H9 (cell line): ENCODE measurements at regions not wholly inside any gene's neighbourhood (a gene's known extent, or its start where the extent isn't known, plus 50 kb on each side); places are given as distances from the start of the nearest gene placed in this dataset.

Experiments
- DNase-seq: peaks from one replicate; pipeline ENCODE4 v3.0.0-alpha.2; 2017
- H2AFZ ChIP-seq: one replicate; pipeline ENCODE4 v1.6.1; 2013; ENCODE audit warnings: mild to moderate bottlenecking, low read length, control low read depth, moderate library complexity
- H2AK5ac ChIP-seq: 2 replicates; pipeline ENCODE4 v1.6.1; 2013; ENCODE audit warnings: low read length, control low read depth, mixed read lengths; ENCODE audit not compliant: insufficient read length
- H2BK120ac ChIP-seq: one replicate; pipeline ENCODE4 v1.6.1; 2013; ENCODE audit warnings: low read depth, mild to moderate bottlenecking, low read length, control low read depth, inconsistent platforms; ENCODE audit not compliant: poor library complexity, severe bottlenecking
- H2BK12ac ChIP-seq: 2 replicates; pipeline ENCODE4 v1.6.1; 2013; ENCODE audit warnings: low read length, control low read depth, mixed read lengths, low read depth; ENCODE audit not compliant: insufficient read length
- H2BK15ac ChIP-seq: 2 replicates; pipeline ENCODE4 v1.6.1; 2013; ENCODE audit warnings: low read depth, low read length, control low read depth
- H2BK20ac ChIP-seq: one replicate; pipeline ENCODE4 v1.6.1; 2013; ENCODE audit warnings: low read depth, mild to moderate bottlenecking, low read length, control low read depth, inconsistent platforms; ENCODE audit not compliant: poor library complexity, severe bottlenecking
- H2BK5ac ChIP-seq: 2 replicates; pipeline ENCODE4 v1.6.1; 2013; ENCODE audit warnings: low read length, control low read depth, mixed read lengths; ENCODE audit not compliant: insufficient read length
- H3K14ac ChIP-seq: 2 replicates; pipeline ENCODE4 v1.6.1; 2013; ENCODE audit warnings: low read length, control low read depth; ENCODE audit not compliant: insufficient read depth
- H3K18ac ChIP-seq: 2 replicates; pipeline ENCODE4 v1.6.1; 2013; ENCODE audit warnings: low read depth, mild to moderate bottlenecking, mixed read lengths, low read length, control low read depth; ENCODE audit not compliant: insufficient read length
- H3K23ac ChIP-seq: 2 replicates; pipeline ENCODE4 v1.6.1; 2013; ENCODE audit warnings: low read length, control low read depth, mixed read lengths, low read depth; ENCODE audit not compliant: insufficient read length
- H3K23me2 ChIP-seq: 2 replicates; pipeline ENCODE4 v1.6.1; 2013; ENCODE audit warnings: low read depth, mild to moderate bottlenecking, mixed read lengths, low read length, control low read depth; ENCODE audit not compliant: insufficient read length, poor library complexity, severe bottlenecking
- H3K27ac ChIP-seq: 2 replicates; pipeline ENCODE4 v1.5.1; 2013; ENCODE audit warnings: low read length, control low read depth, mixed read lengths, low read depth; ENCODE audit not compliant: insufficient read length
- H3K27me3 ChIP-seq: 2 replicates; pipeline ENCODE4 v1.6.1; 2013; ENCODE audit warnings: low read length, control low read depth, inconsistent platforms; ENCODE audit not compliant: insufficient read depth
- H3K4ac ChIP-seq: 2 replicates; pipeline ENCODE4 v1.6.1; 2013; ENCODE audit warnings: low read depth, mild to moderate bottlenecking, control low read depth, inconsistent platforms, low read length, moderate library complexity
- H3K4me1 ChIP-seq: 2 replicates; pipeline ENCODE4 v1.6.1; 2013; ENCODE audit warnings: low read length, control low read depth, inconsistent platforms; ENCODE audit not compliant: insufficient read depth
- H3K4me2 ChIP-seq: 2 replicates; pipeline ENCODE4 v1.6.1; 2013; ENCODE audit warnings: low read length, control low read depth, mixed read lengths; ENCODE audit not compliant: insufficient read length, insufficient read depth
- H3K56ac ChIP-seq: 2 replicates; pipeline ENCODE4 v1.6.1; 2013; ENCODE audit warnings: low read depth, mild to moderate bottlenecking, mixed read lengths, low read length, control low read depth; ENCODE audit not compliant: insufficient read length
- H3K79me1 ChIP-seq: 2 replicates; pipeline ENCODE4 v1.6.1; 2013; ENCODE audit warnings: low read depth, mild to moderate bottlenecking, moderate library complexity, low read length, control low read depth, inconsistent platforms; ENCODE audit not compliant: insufficient read depth, poor library complexity, severe bottlenecking
- H3K79me2 ChIP-seq: 2 replicates; pipeline ENCODE4 v1.6.1; 2013; ENCODE audit warnings: low read length, control low read depth, inconsistent platforms; ENCODE audit not compliant: insufficient read depth
- H3K9ac ChIP-seq: 2 replicates; pipeline ENCODE4 v1.6.1; 2013; ENCODE audit warnings: low read length, control low read depth, mixed read lengths; ENCODE audit not compliant: insufficient read length; ENCODE audit errors: extremely low read depth
- H3K9me3 ChIP-seq: one replicate; pipeline ENCODE4 v1.6.1; 2013; ENCODE audit warnings: low read depth, low read length, inconsistent platforms; ENCODE audit not compliant: control insufficient read depth
- H3T11ph ChIP-seq: one replicate; pipeline ENCODE4 v1.6.1; 2013; ENCODE audit warnings: mild to moderate bottlenecking, low read length, control low read depth, inconsistent platforms
- H4K20me1 ChIP-seq: one replicate; pipeline ENCODE4 v1.6.1; 2013; ENCODE audit not compliant: control insufficient read depth, insufficient read length, insufficient read depth
- H4K5ac ChIP-seq: 2 replicates; pipeline ENCODE4 v1.6.1; 2013; ENCODE audit warnings: low read depth, mild to moderate bottlenecking, mixed read lengths, low read length, control low read depth; ENCODE audit not compliant: insufficient read length
- H4K8ac ChIP-seq: replicated peaks from 2 replicates; pipeline ENCODE4 v1.6.1; 2013; ENCODE audit warnings: low read length, control low read depth, mixed read lengths, low read depth; ENCODE audit not compliant: insufficient read length
- H4K91ac ChIP-seq: 2 replicates; pipeline ENCODE4 v1.6.1; 2013; ENCODE audit warnings: low read depth, mild to moderate bottlenecking, moderate library complexity, mixed read lengths, low read length, control low read depth; ENCODE audit not compliant: insufficient read length
- H3K27ac Mint-ChIP-seq, 3 experiments: 2 replicates in 2 of 3; 3 replicates in 1 of 3; pipeline ENCODE4 v1.8.0; 2020 to 2021; ENCODE audit warnings: mixed read lengths in 3 of 3, mild to moderate bottlenecking in 1 of 3, moderate library complexity in 1 of 3
- H3K27me3 Mint-ChIP-seq: 2 replicates; pipeline ENCODE4 v1.8.0; 2021; ENCODE audit warnings: low read depth, mild to moderate bottlenecking, moderate library complexity, mixed read lengths
- H3K36me3 Mint-ChIP-seq, 3 experiments: 2 replicates in 2 of 3; 3 replicates in 1 of 3; pipeline ENCODE4 v1.8.0; 2020 to 2021; ENCODE audit warnings: low read depth in 3 of 3, mixed read lengths in 3 of 3; ENCODE audit not compliant: insufficient read depth in 1 of 3
- H3K4me1 Mint-ChIP-seq, 2 experiments: 2 replicates each; pipeline ENCODE4 v1.8.0; 2020; ENCODE audit warnings: mixed read lengths in 2 of 2
- H3K4me3 Mint-ChIP-seq, 2 experiments: 2 replicates in 1 of 2; 3 replicates in 1 of 2; pipeline ENCODE4 v1.8.0; 2020 to 2021; ENCODE audit warnings: mild to moderate bottlenecking in 2 of 2, mixed read lengths in 2 of 2, moderate library complexity in 1 of 2
- H3K9me3 Mint-ChIP-seq, 2 experiments: 2 replicates in 1 of 2; 3 replicates in 1 of 2; pipeline ENCODE4 v1.8.0; 2020; ENCODE audit warnings: mild to moderate bottlenecking in 2 of 2, mixed read lengths in 2 of 2, moderate library complexity in 1 of 2
- CTCF ChIP-seq: fragments of 200-600 bp; sonication (generic); conservative IDR thresholded peaks from 3 replicates; pipeline ENCODE4 v1.8.0; 2021; ENCODE audit warnings: antibody characterized with exemption, mild to moderate bottlenecking
- WGBS: extraction: QIAGEN DNeasy Blood & Tissue Kit; methylation state at CpG from one replicate; pipeline ENCODE4 v1.1.7; 2013; ENCODE audit warnings: missing lambda C conversion rate, low lambda C conversion rate, mixed read lengths; ENCODE audit not compliant: insufficient read length; ENCODE audit errors: extremely low coverage; 5-methylcytosine and 5-hydroxymethylcytosine counted together

DNA sequence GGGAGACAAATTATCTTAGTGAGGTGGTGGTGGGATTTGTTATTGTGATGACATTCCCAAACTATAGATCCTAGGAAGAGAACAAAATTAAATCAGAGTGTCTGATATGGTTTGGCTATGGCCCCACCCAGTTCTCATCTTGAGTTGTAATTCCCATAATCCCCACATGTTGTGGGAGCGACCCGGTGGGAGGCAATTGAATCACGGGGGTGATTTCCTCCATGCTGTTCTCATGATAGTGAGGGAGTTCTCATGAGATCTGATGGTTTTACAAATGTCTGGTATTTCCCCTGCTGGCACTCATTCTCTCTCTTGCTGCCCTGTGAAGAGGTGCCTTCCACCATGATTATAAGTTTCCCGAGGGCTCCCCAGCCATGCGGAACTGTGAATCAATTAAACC, 62.0 kb downstream of the RPL22L1 start:
- no peak overlapping the region for H4K91ac ChIP-seq
- H2AFZ ChIP-seq: no peak overlapping the region
- H4K20me1 ChIP-seq: no peaks in the 10 kb centered on the region
- H3K18ac ChIP-seq: no peak overlapping the region
- Mint-ChIP-seq H3K9me3 (peaks cover 3 to 4% of the 10 kb centered on the region in 2 experiments; a peak in 3 of 5 replicates), H3K27me3 (no peaks in the 10 kb centered on the region), H3K27ac (no peak overlapping the region), H3K36me3 (peaks cover 0 to 3% (median 0%) of the 10 kb centered on the region in 3 experiments; a peak in 1 of 7 replicates), H3K4me1 (peaks cover 27 to 32% of the 10 kb centered on the region in 2 experiments), H3K4me3 (no peak overlapping the region)
- no peaks in the 10 kb centered on the region for H3K27me3 ChIP-seq
- no peak overlapping the region for H2BK120ac ChIP-seq
- H3K4me1 ChIP-seq: peaks cover 4% of the 10 kb centered on the region
- no peak overlapping the region for H2BK15ac ChIP-seq
- no peak overlapping the region for H3K4me2 ChIP-seq
- H3K4ac ChIP-seq: no peak overlapping the region
- H2AK5ac ChIP-seq: no peak overlapping the region
- no peak overlapping the region for H4K5ac ChIP-seq
- no CpG with 5 or more reads among the region's 5 CpGs for WGBS
- no peak overlapping the region for H2BK5ac ChIP-seq
- no peak overlapping the region for H4K8ac ChIP-seq
- H3K9ac ChIP-seq: no peak overlapping the region
- H3K23ac ChIP-seq: no peak overlapping the region
- H3K79me2 ChIP-seq: no peaks in the 10 kb centered on the region
- H3K23me2 ChIP-seq: no peaks in the 10 kb centered on the region
- H3K14ac ChIP-seq: no peak overlapping the region
- H3K9me3 ChIP-seq: no peaks in the 10 kb centered on the region
- no peak overlapping the region for H3K56ac ChIP-seq
- H2BK12ac ChIP-seq: no peak overlapping the region
- no peak for TF ChIP-seq CTCF
- no peak overlapping the region for H3K27ac ChIP-seq
- H2BK20ac ChIP-seq: no peak overlapping the region
- no peak overlapping the region for H3T11ph ChIP-seq
- H3K79me1 ChIP-seq: no peaks in the 10 kb centered on the region
- DNase-seq: no peak
